Loucy (cell line): ENCODE measurements at regions not wholly inside any gene's neighbourhood (a gene's known extent, or its start where the extent isn't known, plus 50 kb on each side); places are given as distances from the start of the nearest gene placed in this dataset.

Experiments used
- CTCF ChIP-seq: fragments of 200-600 bp; sonication (generic); conservative IDR thresholded peaks from 2 replicates; pipeline ENCODE4 v1.5.1; 2014; ENCODE audit warnings: mild to moderate bottlenecking, antibody characterized with exemption, low read length
- EZH2phosphoT487 ChIP-seq: fragments of 200-600 bp; IDR thresholded peaks from 2 replicates; pipeline ENCODE4 v1.6.1; 2018; ENCODE audit warnings: antibody characterized with exemption, mild to moderate bottlenecking, moderate library complexity, borderline replicate concordance

DNA sequence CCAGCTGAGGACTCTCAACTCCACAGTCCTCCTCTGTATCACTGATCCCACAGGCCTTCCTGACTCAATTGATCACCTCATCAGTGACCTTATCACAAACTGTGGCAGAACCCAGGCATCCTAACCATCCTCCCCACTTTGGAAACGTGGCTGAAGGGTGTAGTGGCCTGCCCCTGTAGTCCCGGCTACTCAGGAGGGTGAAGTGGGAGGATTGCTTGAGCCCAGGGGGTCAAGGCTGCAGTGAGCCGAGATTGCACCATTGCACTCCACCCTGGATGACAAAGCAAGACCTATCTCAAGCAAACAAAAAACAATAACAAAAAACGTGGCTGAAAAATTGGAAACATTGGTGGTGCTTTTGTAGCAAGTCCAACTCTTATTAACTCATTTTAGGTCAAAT lies 203.4 kb upstream of the ZNF217 start:
- TF ChIP-seq CTCF, result no peak
- no peak for TF ChIP-seq EZH2phosphoT487
